ENCODE measurements at regions not wholly inside any gene's neighbourhood (a gene's known extent, or its start where the extent isn't known, plus 50 kb on each side); places are given as distances from the start of the nearest gene placed in this dataset.

- CTCF ChIA-PET, result no interaction called here
- no peak overlapping the region for H3K27ac Mint-ChIP-seq
- H3K36me3 Mint-ChIP-seq (ENCODE audit: low read depth), result no peaks in the 10 kb centered on the region
- ATAC-seq (ENCODE audit: low read depth), result no peak
- H3K4me1 Mint-ChIP-seq, result no peaks in the 10 kb centered on the region
- DNase-seq, result no peak
- intact Hi-C loops (cut with micrococcal nuclease), result no loop called here
- H3K27me3 Mint-ChIP-seq, result peaks cover 6% of the 10 kb centered on the region
- H3K9me3 Mint-ChIP-seq, result peaks cover 5% of the 10 kb centered on the region
- H3K4me3 Mint-ChIP-seq, result no peak overlapping the region
- POLR2A ChIA-PET, result no interaction called here
- TF ChIP-seq, protein P1, sequence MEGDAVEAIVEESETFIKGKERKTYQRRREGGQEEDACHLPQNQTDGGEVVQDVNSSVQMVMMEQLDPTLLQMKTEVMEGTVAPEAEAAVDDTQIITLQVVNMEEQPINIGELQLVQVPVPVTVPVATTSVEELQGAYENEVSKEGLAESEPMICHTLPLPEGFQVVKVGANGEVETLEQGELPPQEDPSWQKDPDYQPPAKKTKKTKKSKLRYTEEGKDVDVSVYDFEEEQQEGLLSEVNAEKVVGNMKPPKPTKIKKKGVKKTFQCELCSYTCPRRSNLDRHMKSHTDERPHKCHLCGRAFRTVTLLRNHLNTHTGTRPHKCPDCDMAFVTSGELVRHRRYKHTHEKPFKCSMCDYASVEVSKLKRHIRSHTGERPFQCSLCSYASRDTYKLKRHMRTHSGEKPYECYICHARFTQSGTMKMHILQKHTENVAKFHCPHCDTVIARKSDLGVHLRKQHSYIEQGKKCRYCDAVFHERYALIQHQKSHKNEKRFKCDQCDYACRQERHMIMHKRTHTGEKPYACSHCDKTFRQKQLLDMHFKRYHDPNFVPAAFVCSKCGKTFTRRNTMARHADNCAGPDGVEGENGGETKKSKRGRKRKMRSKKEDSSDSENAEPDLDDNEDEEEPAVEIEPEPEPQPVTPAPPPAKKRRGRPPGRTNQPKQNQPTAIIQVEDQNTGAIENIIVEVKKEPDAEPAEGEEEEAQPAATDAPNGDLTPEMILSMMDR (IDR thresholded peaks at IDR 0.05), result no peak
Measured at GRCh38 chr18:56068701-56069100, 480.7 kb upstream of the TCF4 start.

DNA sequence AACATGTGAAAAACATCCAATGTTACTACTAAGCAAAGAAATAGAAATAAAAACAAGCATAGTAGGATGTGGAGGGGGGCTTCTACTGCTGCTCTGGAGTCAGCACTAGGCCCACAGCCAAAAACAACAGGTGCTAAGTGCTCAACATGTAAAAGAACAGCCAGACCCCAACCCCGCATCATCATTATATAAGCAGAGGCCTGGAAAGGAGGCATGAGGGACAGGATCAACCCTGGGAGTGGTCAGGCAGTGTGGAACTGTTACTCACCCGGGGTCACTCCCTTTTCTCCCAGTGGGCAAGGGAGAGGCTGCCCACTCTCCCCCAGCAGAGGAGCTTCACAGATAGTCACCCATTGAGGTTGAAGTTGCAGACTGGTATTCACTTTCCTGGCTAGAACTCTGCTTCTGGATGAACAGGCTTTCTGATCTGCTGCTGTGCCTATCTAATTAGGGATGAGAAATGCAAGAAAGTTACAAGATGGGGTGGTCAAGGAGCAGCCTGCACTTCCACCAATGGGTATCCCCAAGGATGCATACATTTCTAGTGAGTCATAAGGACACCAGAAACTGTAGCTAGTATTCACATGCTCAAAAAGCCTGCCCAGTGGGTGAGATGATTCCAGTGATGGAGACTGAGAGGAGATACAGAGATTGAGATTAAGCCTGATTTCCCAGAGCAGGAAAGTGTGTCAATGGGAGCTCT lies 480.1 kb upstream of the TCF4 start:
- TF ChIP-seq, protein P1 (IDR thresholded peaks at IDR 0.05), result no peak
- ChIA-PET CTCF (no interaction called here), POLR2A (no interaction called here)
- Mint-ChIP-seq H3K27ac (no peak overlapping the region), H3K27me3 (peaks cover 6% of the 10 kb centered on the region), H3K9me3 (peaks cover 5% of the 10 kb centered on the region), H3K4me1 (no peaks in the 10 kb centered on the region), H3K4me3 (no peak overlapping the region), H3K36me3 (ENCODE audit: low read depth) (no peaks in the 10 kb centered on the region)
- ATAC-seq (ENCODE audit: low read depth), result no peak
- no peak for DNase-seq
- intact Hi-C loops (cut with micrococcal nuclease), result no loop called here

DNA sequence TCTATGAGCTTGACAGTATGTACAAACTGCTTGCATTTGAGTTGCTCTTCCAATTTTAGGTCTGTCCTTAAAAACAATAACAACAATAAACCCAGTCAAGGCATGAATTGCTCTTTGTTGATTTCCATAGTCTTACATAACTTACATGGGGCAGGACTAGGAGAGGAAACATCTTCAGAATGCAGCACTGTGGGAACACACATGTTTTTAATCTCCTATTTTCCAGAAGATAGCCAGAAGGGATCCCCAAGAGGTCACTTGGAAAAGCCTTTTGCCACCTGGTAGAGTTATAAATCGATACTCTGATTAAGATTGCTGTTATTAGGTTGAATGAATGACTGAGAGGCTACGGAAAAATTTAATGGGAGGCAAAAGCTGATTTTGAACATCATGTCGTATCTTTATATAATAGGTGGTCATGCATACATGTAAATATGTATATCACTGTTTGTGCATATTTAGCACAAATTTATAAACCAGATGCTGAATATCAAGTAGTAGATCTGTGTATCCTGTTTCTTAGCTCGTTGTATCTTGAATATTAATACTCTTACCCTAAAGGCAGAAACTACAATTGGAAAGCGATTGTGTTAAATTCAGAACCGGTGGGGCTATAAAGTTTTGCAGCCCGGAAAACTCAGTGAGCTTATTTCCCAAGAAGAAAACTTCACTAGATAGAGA lies 479.4 kb upstream of the TCF4 start:
- ATAC-seq (ENCODE audit: low read depth) (no peak), DNase-seq (no peak)
- TF ChIP-seq, protein P1 (IDR thresholded peaks at IDR 0.05), result no peak
- Mint-ChIP-seq H3K4me3 (no peak overlapping the region), H3K9me3 (peaks cover 5% of the 10 kb centered on the region), H3K27ac (no peak overlapping the region), H3K36me3 (ENCODE audit: low read depth) (no peaks in the 10 kb centered on the region), H3K27me3 (peaks cover 6% of the 10 kb centered on the region), H3K4me1 (no peaks in the 10 kb centered on the region)
- ChIA-PET POLR2A (no interaction called here), CTCF (no interaction called here)
- intact Hi-C loops (cut with micrococcal nuclease), result no loop called here

GRCh38 chr18:56066524-56067213 lies 478.7 kb upstream of the TCF4 start:
- H3K27ac Mint-ChIP-seq, result no peak overlapping the region
- TF ChIP-seq, protein P1 (IDR thresholded peaks at IDR 0.05), result no peak
- H3K4me1 Mint-ChIP-seq, result no peaks in the 10 kb centered on the region
- POLR2A ChIA-PET, result no interaction called here
- peaks cover 6% of the 10 kb centered on the region for H3K27me3 Mint-ChIP-seq
- DNase-seq, result no peak
- peaks cover 5% of the 10 kb centered on the region for H3K9me3 Mint-ChIP-seq
- no peak overlapping the region for H3K4me3 Mint-ChIP-seq
- no peaks in the 10 kb centered on the region for H3K36me3 Mint-ChIP-seq (ENCODE audit: low read depth)
- no peak for ATAC-seq (ENCODE audit: low read depth)
- intact Hi-C loops (cut with micrococcal nuclease), result no loop called here
- CTCF ChIA-PET, result no interaction called here

GRCh38 chr18:56065086-56065485 lies 477.1 kb upstream of the TCF4 start:
- ATAC-seq (ENCODE audit: low read depth), result no peak

More at GRCh38 chr18:56065086-56065485, 477.1 kb upstream of the TCF4 start:
- Mint-ChIP-seq H3K4me3 (no peak overlapping the region), H3K9me3 (no peaks in the 10 kb centered on the region), H3K27ac (no peak overlapping the region), H3K27me3 (peaks cover 6% of the 10 kb centered on the region), H3K4me1 (no peaks in the 10 kb centered on the region), H3K36me3 (ENCODE audit: low read depth) (no peaks in the 10 kb centered on the region)
- TF ChIP-seq, protein P1 (IDR thresholded peaks at IDR 0.05), result no peak
- intact Hi-C loops (cut with micrococcal nuclease), result no loop called here
- ChIA-PET CTCF (no interaction called here), POLR2A (no interaction called here)
- no peak for DNase-seq

Measured in activated B cell treated with CpG ODN at 0.5 μM for 24 hours (primary cell).